T-helper 2 cell treated with Interferon-gamma antibody and Interleukin-4, amounts not matched to agents 5 μg/mL and 100 μg/mL, for 36 hours (primary cell): ENCODE measurements at regions not wholly inside any gene's neighbourhood (a gene's known extent, or its start where the extent isn't known, plus 50 kb on each side); places are given as distances from the start of the nearest gene placed in this dataset.

Experiments used
- DNase-seq: peaks from one replicate; pipeline ENCODE4 v3.0.0; 2021; ENCODE audit warnings: low spot score
- H3K27ac Mint-ChIP-seq: one replicate; pipeline ENCODE4 v1.8.0; 2021; ENCODE audit warnings: mild to moderate bottlenecking, mixed read lengths
- H3K27me3 Mint-ChIP-seq: one replicate; pipeline ENCODE4 v1.8.0; 2021; ENCODE audit warnings: low read depth, mixed read lengths
- H3K36me3 Mint-ChIP-seq: one replicate; pipeline ENCODE4 v1.8.0; 2021; ENCODE audit warnings: low read depth, mixed read lengths
- H3K4me1 Mint-ChIP-seq: one replicate; pipeline ENCODE4 v1.8.0; 2021; ENCODE audit warnings: low read depth, mixed read lengths
- H3K4me3 Mint-ChIP-seq: one replicate; pipeline ENCODE4 v1.8.0; 2022; ENCODE audit warnings: mild to moderate bottlenecking, moderate library complexity, mixed read lengths
- H3K9me3 Mint-ChIP-seq: one replicate; pipeline ENCODE4 v1.8.0; 2021; ENCODE audit warnings: mixed read lengths

DNA sequence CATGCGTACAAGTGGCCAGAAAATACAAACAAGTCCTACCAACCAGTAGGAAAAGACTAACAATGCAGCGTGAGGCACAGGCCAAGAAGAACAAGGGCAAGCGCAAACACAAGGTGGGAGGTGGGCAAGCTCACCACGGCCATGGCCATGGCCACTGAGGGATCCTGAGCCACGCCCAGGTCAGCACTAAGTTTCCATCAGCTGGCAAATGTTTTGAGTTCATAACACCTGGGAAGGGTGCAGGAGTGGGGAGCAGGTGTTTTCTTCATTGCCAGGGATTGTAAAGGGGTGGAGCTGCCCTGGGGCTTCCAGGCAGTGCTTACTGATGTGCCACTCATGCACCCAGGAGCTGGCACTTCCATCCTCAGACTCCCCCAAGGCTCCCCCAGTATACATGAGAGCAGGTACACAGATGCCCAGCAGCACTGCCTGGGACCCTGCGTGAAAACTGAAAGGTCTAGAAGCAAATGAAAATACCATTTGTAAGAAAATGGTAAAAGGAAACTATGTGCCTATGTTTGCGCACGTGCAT lies 139.2 kb upstream of the RET start:
- Mint-ChIP-seq H3K4me3 (no peak overlapping the region), H3K27ac (no peak overlapping the region), H3K36me3 (no peaks in the 10 kb centered on the region), H3K9me3 (no peaks in the 10 kb centered on the region), H3K4me1 (no peaks in the 10 kb centered on the region), H3K27me3 (peaks cover 25% of the 10 kb centered on the region)
- DNase-seq = no peak

DNA sequence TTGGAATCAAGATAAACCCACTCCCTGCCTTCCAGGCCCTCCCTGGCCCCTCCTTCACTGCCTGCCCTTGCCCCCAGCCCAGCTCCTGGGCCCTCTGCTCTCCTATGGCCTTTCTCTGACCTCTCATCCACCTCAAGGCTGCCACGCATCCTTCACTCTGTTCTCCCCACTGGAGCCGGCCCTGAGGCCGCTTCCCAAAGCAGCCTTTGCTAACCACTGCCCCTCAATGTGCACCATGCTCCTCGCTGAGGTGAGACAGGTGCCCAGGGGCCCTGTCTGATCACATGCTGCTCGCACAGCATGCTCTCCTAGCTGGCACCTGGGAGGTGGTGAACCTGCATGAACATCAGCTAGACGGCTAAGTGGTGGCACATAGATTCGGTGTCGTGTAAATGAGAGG lies 138.5 kb upstream of the RET start:
- H3K27ac Mint-ChIP-seq = no peak overlapping the region
- H3K36me3 Mint-ChIP-seq = no peaks in the 10 kb centered on the region
- peaks cover 22% of the 10 kb centered on the region for H3K27me3 Mint-ChIP-seq
- DNase-seq = no peak
- no peaks in the 10 kb centered on the region for H3K9me3 Mint-ChIP-seq
- H3K4me1 Mint-ChIP-seq = no peaks in the 10 kb centered on the region
- H3K4me3 Mint-ChIP-seq = no peak overlapping the region

DNA sequence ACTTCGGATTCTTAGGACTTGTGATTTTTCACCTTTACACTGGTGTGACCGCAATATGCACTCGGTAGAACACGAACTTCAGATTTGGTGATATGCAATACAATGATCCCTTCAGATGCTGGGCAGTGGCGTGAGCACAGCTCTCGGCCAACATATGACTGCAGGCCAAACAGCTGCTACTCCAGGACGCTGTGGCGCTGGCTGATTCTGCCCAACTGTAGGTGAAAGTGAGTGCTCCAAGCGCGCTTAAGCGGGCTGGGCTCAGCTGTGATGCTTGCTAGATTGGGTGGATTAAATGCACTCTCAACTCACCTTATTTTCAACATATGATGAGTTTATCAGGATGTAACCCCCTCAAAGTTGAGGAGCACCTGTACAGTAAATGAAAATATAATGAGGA lies 137.6 kb upstream of the RET start:
- H3K36me3 Mint-ChIP-seq = no peaks in the 10 kb centered on the region
- no peaks in the 10 kb centered on the region for H3K4me1 Mint-ChIP-seq
- no peaks in the 10 kb centered on the region for H3K9me3 Mint-ChIP-seq
- H3K4me3 Mint-ChIP-seq = no peak overlapping the region
- H3K27ac Mint-ChIP-seq = no peak overlapping the region
- H3K27me3 Mint-ChIP-seq = peaks cover 14% of the 10 kb centered on the region
- no peak for DNase-seq

DNA sequence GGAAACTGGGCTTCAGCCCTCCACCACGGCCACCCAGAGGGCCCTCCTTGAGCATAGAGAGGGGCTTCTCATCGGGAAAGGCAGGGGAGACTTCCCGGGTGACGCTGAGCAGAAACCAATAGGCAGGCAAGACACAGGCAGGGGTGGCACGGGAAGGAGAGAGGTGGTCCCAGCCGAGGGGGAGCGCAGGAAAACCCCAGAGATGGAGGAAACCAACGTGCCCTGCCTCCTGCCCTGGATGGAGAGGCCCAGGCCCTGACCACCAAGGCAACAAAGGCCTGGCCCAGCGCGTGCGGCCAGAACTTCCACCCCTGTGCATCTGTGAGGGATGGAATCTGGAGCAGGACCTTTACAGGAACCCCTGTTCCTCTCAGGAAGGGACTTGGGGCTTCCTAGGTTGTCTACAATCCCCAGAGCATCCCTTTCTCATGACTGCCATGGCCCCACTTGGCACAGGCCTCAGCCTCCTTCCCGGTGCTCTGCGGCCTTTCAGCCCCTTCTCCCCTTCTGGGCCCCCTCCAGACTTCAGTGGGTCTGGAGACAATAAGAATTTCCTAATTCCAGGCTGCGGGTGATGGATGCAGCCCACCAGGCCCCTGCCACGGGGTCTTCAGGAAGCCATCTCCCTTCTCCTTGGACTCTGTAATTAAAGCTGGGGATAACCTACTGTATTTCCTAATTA lies 137.0 kb upstream of the RET start:
- H3K27ac Mint-ChIP-seq = no peak overlapping the region
- H3K27me3 Mint-ChIP-seq = peaks cover 8% of the 10 kb centered on the region
- H3K36me3 Mint-ChIP-seq = no peaks in the 10 kb centered on the region
- DNase-seq = no peak
- H3K9me3 Mint-ChIP-seq = no peaks in the 10 kb centered on the region
- no peaks in the 10 kb centered on the region for H3K4me1 Mint-ChIP-seq
- H3K4me3 Mint-ChIP-seq = no peak overlapping the region

DNA sequence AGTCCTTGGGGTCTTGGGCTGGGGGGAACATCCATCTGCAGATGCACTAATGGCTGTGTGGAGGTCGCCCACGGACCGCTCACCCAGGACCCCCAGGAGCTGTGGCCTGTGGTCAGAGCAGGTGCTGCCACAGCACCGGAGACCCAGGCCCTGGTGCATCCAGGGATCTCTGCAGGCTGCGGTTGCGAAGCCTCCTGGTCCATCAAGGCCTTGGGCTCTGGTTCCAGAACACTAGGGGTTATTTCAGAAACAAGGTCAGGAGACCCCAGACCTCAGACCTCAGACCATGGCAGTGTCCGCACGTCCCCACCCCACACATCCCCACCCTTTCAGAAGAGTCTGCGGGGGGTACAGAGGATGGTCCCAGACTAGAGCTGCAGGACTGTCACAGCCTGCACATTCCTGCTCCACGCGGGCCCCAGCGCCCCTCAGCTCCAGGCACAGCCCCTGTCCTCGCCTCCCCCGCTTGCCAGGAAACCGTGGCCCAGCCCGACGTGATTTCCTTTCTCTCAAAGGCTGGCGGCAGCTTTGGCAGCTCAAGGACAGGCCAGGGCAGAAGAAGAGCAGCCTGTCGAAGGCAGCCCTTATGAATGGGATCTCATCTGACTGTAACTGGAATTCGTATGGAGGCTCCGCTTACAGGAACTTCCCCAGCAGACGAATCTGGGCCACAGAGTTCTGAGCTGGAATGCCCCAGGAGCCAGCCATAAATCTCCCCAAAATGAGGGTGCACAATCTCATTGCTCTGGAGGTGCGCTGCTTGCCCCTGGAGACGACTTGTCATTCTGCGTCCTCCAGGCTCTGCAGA lies 136.2 kb upstream of the RET start:
- no peaks in the 10 kb centered on the region for H3K27me3 Mint-ChIP-seq
- H3K27ac Mint-ChIP-seq = no peak overlapping the region

DNA sequence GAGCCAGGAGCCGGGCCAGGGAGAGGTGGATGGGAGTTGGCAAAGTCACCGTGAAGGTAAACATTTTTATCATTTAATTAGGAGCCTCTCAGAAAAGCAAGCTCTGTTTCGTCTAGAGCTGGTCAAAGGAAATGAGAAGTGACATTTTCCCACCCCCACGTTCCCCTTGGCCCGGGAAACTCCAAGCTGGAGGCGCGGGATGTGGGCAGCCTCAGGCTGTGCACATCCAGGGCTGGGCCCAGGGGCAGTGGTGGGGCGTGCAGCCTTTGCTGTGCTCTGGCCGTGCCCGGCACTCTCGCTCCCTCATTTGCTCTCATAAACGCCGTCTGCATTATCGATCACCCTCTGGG lies 135.6 kb upstream of the RET start:
- no peaks in the 10 kb centered on the region for H3K9me3 Mint-ChIP-seq
- no peak for DNase-seq
- H3K27me3 Mint-ChIP-seq = no peaks in the 10 kb centered on the region
- no peaks in the 10 kb centered on the region for H3K4me1 Mint-ChIP-seq
- H3K4me3 Mint-ChIP-seq = no peak overlapping the region
- H3K27ac Mint-ChIP-seq = no peak overlapping the region
- no peaks in the 10 kb centered on the region for H3K36me3 Mint-ChIP-seq

More for the DNA sequence above, 136.2 kb upstream of the RET start:
- Mint-ChIP-seq H3K9me3 (no peaks in the 10 kb centered on the region), H3K36me3 (no peaks in the 10 kb centered on the region), H3K4me1 (no peaks in the 10 kb centered on the region), H3K4me3 (no peak overlapping the region)
- DNase-seq = no peak

DNA sequence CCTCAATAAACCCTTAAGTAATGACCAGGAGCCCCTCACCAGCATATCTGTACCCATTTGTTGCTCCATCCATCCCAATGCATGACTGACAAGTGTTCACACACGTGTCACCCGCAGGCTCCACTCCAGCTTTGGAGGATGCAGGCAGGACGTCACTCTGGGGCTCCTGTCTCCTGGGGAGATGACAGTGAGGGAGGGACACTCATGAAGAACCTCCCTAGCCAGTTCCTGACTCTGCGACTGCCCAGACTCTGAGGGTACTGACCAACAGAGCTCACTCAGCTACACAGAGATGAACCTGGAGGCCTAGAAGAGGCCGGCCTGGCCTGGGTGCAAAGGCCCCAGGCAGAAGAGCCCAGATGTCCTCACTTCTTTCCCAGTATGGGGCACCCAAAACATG lies 135.1 kb upstream of the RET start:
- Mint-ChIP-seq H3K4me3 (no peak overlapping the region), H3K9me3 (no peaks in the 10 kb centered on the region), H3K27me3 (no peaks in the 10 kb centered on the region), H3K27ac (no peak overlapping the region), H3K36me3 (no peaks in the 10 kb centered on the region), H3K4me1 (no peaks in the 10 kb centered on the region)
- no peak for DNase-seq

DNA sequence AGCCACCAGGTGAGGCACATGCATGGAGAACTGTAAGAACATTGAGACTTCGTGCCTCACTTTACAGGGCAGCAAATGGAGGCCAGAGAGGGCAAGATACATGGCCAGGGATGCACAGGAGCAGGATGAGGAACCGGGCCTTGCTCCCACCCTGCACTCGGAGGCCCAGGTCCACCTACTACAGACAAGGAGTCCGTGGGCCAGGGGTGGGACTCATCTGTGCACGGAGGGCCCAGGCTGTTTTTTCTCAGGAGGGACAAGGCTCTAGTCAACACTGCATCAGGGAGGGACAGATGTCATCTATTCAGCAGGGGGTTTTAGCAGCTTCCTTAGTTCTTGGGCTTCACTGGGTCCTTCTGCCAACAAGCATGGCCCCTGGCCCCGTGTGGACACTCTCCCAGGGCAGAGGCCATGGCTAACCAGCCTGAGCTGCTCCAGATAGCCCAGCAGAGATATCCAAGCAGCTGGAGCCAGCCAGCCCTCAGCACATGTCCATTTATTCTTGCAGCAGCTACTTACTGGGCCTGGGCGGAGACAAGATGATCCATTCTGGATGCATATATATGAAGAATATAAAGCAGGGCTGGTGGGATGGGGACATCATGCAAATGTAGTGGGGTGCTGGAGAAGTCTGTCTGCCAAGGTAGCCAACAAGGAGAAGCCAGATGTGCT lies 134.5 kb upstream of the RET start:
- H3K9me3 Mint-ChIP-seq = no peaks in the 10 kb centered on the region

DNA sequence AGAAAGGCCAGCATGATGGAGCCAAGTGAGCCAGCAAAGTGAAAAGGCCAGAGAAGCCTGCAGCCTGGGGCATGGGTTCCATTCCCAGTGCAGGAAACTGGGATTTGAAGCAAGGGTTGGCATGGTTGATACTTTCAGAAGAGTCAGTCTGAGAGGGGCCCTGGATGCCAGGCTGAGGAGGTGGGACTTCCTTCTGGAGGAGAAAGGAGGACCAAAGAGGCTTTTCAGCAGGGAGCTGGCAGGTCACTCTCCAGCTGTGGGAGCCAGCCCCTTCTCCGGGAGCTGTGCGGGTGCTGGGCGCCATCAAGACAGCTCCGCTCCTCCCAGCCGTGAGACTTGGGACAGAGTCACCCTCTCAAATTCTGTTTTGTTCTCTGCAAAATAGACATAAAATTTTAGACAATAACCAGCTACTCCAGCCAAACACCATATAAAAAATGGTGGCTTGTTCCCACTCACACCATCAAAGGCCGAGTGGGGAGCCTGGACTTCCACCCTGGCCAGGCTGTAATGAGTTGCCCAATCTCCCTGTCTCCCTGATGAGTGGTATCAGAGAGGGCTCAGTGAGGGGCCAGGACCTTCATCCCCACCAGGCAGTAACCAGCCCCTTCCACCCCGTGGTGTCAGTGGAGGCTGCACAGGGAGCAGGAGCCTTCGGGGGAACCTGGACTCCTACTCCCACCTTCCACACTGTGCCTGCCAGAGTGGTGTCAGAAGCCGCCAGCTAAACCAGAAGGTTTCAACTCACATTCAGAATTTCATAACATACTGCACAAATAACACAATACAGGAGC lies 133.6 kb upstream of the RET start:
- Mint-ChIP-seq H3K27ac (no peak overlapping the region), H3K4me1 (no peaks in the 10 kb centered on the region), H3K27me3 (no peaks in the 10 kb centered on the region), H3K4me3 (no peak overlapping the region), H3K36me3 (no peaks in the 10 kb centered on the region), H3K9me3 (no peaks in the 10 kb centered on the region)
- no peak for DNase-seq

More for the DNA sequence above, 134.5 kb upstream of the RET start:
- Mint-ChIP-seq H3K27ac (no peak overlapping the region), H3K27me3 (no peaks in the 10 kb centered on the region), H3K4me3 (no peak overlapping the region), H3K4me1 (no peaks in the 10 kb centered on the region), H3K36me3 (no peaks in the 10 kb centered on the region)
- no peak for DNase-seq

DNA sequence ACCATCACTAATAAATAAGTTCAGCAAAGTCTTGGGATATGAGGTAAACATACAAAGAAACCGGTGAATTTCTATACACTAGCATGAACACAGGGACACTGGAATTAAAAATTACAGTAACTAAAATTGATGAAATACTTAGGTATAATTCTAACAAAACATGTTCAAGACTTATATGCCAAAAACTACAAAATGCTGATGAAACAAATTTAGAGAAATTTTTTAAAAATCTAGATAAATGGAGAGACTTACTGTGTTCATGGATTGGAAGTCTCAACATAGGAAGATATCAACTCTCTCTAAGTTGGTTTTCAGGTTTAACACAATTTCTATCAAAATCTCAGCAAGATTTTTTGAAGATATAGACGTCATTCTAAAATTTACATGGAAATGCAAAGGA lies 128.8 kb upstream of the RET start:
- no peak for DNase-seq
- no peak overlapping the region for H3K4me3 Mint-ChIP-seq
- no peak overlapping the region for H3K27ac Mint-ChIP-seq
- H3K27me3 Mint-ChIP-seq = no peaks in the 10 kb centered on the region
- no peaks in the 10 kb centered on the region for H3K9me3 Mint-ChIP-seq
- no peaks in the 10 kb centered on the region for H3K4me1 Mint-ChIP-seq
- no peaks in the 10 kb centered on the region for H3K36me3 Mint-ChIP-seq

DNA sequence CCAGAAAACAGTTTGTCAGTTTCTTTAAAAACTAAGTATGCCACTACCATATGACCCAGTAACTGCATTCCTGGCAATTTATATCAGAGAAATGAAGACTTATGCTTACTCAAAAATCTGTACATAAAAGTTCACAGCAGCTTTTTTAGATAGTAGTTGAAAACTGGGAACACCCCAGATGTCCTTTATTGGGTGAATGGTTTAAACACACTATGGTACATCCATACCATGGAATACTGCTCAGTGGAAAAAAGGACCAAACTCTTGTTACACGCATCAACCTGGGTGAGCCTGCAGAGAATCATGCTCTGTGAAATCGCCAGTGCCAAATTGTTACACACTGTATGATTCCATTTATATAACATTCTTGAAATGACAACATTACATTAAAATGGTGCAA lies 127.6 kb upstream of the RET start:
- DNase-seq = no peak
- Mint-ChIP-seq H3K9me3 (no peaks in the 10 kb centered on the region), H3K27me3 (no peaks in the 10 kb centered on the region), H3K4me1 (no peaks in the 10 kb centered on the region), H3K27ac (no peak overlapping the region), H3K4me3 (no peak overlapping the region), H3K36me3 (no peaks in the 10 kb centered on the region)

DNA sequence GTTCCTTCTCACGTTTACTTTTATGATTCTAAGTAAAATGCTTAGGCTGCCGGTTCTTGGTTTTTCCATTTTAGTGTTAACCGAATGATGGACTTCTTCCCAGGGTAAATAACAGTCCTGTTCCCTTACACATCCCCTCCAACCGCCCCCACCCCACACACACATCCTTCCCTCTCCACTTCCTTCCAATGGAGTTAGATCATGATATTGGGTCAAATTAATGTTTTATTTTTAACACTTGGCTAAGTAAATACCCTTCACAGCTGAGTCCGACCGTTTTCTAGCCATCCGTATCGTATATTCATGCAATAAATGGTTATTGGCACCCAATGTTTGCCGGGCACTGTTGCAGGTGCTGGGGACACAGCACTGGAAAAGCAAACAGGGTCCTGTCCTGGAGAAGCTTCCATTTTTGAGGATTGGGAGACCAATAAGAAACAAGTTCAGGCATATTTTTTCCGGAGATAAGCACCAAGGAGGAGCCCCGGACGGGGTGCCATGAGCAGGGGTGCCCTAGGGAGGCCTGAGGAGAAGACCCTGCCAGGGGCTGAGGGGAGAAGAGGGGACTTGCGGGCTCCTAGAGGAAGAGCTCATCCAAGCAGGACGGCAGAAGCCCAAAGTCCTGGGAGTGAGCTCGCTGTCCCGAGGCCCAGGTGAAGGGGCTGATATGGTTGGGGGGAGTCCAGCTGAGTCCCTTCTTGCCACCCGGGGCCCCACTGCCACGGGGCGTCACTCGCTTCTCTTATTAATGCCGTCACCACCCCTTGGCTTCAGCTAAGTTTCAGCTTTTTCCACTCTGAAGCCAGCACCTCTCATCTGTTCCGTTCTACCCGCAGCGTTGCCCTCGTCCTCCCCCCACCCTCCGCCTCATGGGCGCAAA lies 126.0 kb upstream of the RET start:
- Mint-ChIP-seq H3K9me3 (no peaks in the 10 kb centered on the region), H3K4me1 (no peaks in the 10 kb centered on the region), H3K27me3 (no peaks in the 10 kb centered on the region), H3K27ac (no peak overlapping the region), H3K36me3 (no peaks in the 10 kb centered on the region), H3K4me3 (no peak overlapping the region)
- DNase-seq = no peak
